ENCODE measurements at regions not wholly inside any gene's neighbourhood (a gene's known extent, or its start where the extent isn't known, plus 50 kb on each side); places are given as distances from the start of the nearest gene placed in this dataset.
"Not testable (repeated sequence)": the region's sequence is repeated elsewhere in the genome, so short reads cannot be mapped to it uniquely, and the experiment has no call there.

- DNase-seq (ENCODE audit: low spot score): no peak
Measured at GRCh38 chr4:12932203-12932788, 551.8 kb downstream of the RAB28 start.

GRCh38 chr4:12929784-12930183 lies 554.4 kb downstream of the RAB28 start:
- DNase-seq (ENCODE audit: low spot score): no peak

- no peak for DNase-seq (ENCODE audit: low spot score)
Measured at GRCh38 chr4:12928751-12929150, 555.4 kb downstream of the RAB28 start.

- no peak for DNase-seq (ENCODE audit: low spot score)
Measured at GRCh38 chr4:12926189-12927066, 557.7 kb downstream of the RAB28 start.

- no peak for DNase-seq (ENCODE audit: low spot score)
Measured at GRCh38 chr4:12924728-12925320, 559.3 kb downstream of the RAB28 start.

GRCh38 chr4:12924253-12924652 lies 559.9 kb downstream of the RAB28 start:
- DNase-seq (ENCODE audit: low spot score): no peak

GRCh38 chr4:12912896-12913418 lies 571.2 kb downstream of the RAB28 start:
- DNase-seq (ENCODE audit: low spot score): no peak

- DNase-seq (ENCODE audit: low spot score): no peak
Measured at GRCh38 chr4:12911750-12912358, 572.3 kb downstream of the RAB28 start.

- DNase-seq (ENCODE audit: low spot score): not testable (repeated sequence)
Measured at GRCh38 chr4:12903640-12904039, 580.5 kb downstream of the RAB28 start.

- no peak for DNase-seq (ENCODE audit: low spot score)
Measured at GRCh38 chr4:12902735-12903134, 581.4 kb downstream of the RAB28 start.

- DNase-seq (ENCODE audit: low spot score): no peak
Measured at GRCh38 chr4:12897954-12898353, 586.2 kb downstream of the RAB28 start.

- DNase-seq (ENCODE audit: low spot score): peak; percentile 33
Measured at GRCh38 chr4:12894062-12894461, 590.1 kb downstream of the RAB28 start.

- no peak for DNase-seq (ENCODE audit: low spot score)
Measured at GRCh38 chr4:12889054-12889453, 595.1 kb downstream of the RAB28 start.

GRCh38 chr4:12884846-12885796 lies 599.0 kb downstream of the RAB28 start:
- DNase-seq (ENCODE audit: low spot score): no peak

- peak; percentile 38 for DNase-seq (ENCODE audit: low spot score)
Measured at GRCh38 chr4:12881945-12882584, 602.1 kb downstream of the RAB28 start.

GRCh38 chr4:12880844-12881243 lies 603.3 kb downstream of the RAB28 start:
- no peak for DNase-seq (ENCODE audit: low spot score)

- no peak for DNase-seq (ENCODE audit: low spot score)
Measured at GRCh38 chr4:12879496-12879895, 604.6 kb downstream of the RAB28 start.

GRCh38 chr4:12875640-12876243 lies 608.4 kb downstream of the RAB28 start:
- no peak for DNase-seq (ENCODE audit: low spot score)

GRCh38 chr4:12873351-12873750 lies 610.8 kb downstream of the RAB28 start:
- DNase-seq (ENCODE audit: low spot score): no peak

- DNase-seq (ENCODE audit: low spot score): no peak
Measured at GRCh38 chr4:12861422-12861821, 622.7 kb downstream of the RAB28 start.

Data from pons (tissue), 1 donor.